Hepatocyte (in vitro differentiated cells): ENCODE measurements at regions not wholly inside any gene's neighbourhood (a gene's known extent, or its start where the extent isn't known, plus 50 kb on each side); places are given as distances from the start of the nearest gene placed in this dataset.

ENCODE experiments used
- CTCF ChIP-seq: fragments of 200-600 bp; sonication (generic); IDR thresholded peaks from 2 replicates; pipeline ENCODE4 v1.5.1; 2016; ENCODE audit warnings: antibody characterized with exemption, mild to moderate bottlenecking; ENCODE audit not compliant: poor library complexity
- EZH2 ChIP-seq: fragments of 200-600 bp; sonication (generic); IDR thresholded peaks from 2 replicates; pipeline ENCODE4 v1.6.1; 2016; ENCODE audit warnings: antibody characterized with exemption, mild to moderate bottlenecking, borderline replicate concordance

- TF ChIP-seq CTCF = no peak
- TF ChIP-seq EZH2 = no peak
Observed at GRCh38 chr20:53880108-53880641, 190.2 kb downstream of the BCAS1 start.
